ENCODE measurements at regions not wholly inside any gene's neighbourhood (a gene's known extent, or its start where the extent isn't known, plus 50 kb on each side); places are given as distances from the start of the nearest gene placed in this dataset.

DNA sequence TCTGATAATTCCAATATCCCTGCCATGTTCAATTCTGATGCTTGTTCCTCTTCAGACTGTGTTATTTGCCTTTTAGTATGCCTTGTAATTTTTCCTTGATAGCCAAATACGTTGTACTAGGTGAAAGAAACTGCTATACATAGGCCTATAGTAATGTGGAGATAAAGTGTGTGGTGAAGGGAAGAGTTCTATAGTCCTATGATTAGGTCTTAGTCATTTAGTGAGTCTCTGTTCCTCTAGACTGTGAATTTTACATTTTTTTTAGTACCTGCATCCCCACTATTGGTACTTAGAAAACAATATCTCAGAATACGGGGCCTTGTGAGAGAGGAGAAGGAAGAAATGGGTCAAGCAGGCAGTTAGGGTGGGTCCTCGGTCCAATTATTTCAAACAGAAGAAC is 59.6 kb upstream of the SEMA3E start:
- no peak overlapping the region for H3K4me3 Mint-ChIP-seq (ENCODE audit: unreplicated experiment)
- no peak for DNase-seq (ENCODE audit: low spot score)
- TF ChIP-seq, protein P1, sequence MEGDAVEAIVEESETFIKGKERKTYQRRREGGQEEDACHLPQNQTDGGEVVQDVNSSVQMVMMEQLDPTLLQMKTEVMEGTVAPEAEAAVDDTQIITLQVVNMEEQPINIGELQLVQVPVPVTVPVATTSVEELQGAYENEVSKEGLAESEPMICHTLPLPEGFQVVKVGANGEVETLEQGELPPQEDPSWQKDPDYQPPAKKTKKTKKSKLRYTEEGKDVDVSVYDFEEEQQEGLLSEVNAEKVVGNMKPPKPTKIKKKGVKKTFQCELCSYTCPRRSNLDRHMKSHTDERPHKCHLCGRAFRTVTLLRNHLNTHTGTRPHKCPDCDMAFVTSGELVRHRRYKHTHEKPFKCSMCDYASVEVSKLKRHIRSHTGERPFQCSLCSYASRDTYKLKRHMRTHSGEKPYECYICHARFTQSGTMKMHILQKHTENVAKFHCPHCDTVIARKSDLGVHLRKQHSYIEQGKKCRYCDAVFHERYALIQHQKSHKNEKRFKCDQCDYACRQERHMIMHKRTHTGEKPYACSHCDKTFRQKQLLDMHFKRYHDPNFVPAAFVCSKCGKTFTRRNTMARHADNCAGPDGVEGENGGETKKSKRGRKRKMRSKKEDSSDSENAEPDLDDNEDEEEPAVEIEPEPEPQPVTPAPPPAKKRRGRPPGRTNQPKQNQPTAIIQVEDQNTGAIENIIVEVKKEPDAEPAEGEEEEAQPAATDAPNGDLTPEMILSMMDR (IDR thresholded peaks at IDR 0.05), result no peak
- H3K36me3 Mint-ChIP-seq (ENCODE audit: low read depth), result peaks cover 2% of the 10 kb centered on the region
- no peaks in the 10 kb centered on the region for H3K4me1 Mint-ChIP-seq (ENCODE audit: low read depth)
- H3K9me3 Mint-ChIP-seq (ENCODE audit: low read depth), result peaks cover 3% of the 10 kb centered on the region
- no peaks in the 10 kb centered on the region for H3K27me3 Mint-ChIP-seq (ENCODE audit: low read depth)
- no peak overlapping the region for H3K27ac Mint-ChIP-seq (ENCODE audit: unreplicated experiment)

DNA sequence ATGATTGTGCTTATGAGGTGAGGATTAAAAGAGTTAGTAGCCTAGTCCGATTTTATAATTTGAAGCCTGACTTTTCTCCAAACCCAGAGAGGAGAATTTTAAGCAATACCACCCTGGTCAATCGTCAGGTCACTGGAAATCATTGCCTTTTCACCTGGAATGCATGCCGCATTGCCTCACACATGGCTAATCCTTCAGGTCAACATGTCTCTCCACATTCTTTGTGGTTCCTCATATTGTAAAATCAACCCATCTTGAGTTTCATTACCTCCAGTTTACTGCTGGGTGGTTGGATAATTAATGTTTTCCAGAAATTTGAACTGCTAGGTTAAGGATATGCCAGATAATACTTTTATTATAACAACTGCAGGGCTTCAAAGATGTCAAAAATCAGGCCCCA is 55.6 kb upstream of the SEMA3E start:
- DNase-seq (ENCODE audit: low spot score), result no peak
- no peaks in the 10 kb centered on the region for H3K27me3 Mint-ChIP-seq (ENCODE audit: low read depth)
- no peak overlapping the region for H3K27ac Mint-ChIP-seq (ENCODE audit: unreplicated experiment)
- no peak overlapping the region for H3K4me3 Mint-ChIP-seq (ENCODE audit: unreplicated experiment)
- H3K9me3 Mint-ChIP-seq (ENCODE audit: low read depth), result no peaks in the 10 kb centered on the region
- H3K36me3 Mint-ChIP-seq (ENCODE audit: low read depth), result no peaks in the 10 kb centered on the region
- TF ChIP-seq, protein P1 (IDR thresholded peaks at IDR 0.05), result no peak
- peaks cover 11% of the 10 kb centered on the region for H3K4me1 Mint-ChIP-seq (ENCODE audit: low read depth)

DNA sequence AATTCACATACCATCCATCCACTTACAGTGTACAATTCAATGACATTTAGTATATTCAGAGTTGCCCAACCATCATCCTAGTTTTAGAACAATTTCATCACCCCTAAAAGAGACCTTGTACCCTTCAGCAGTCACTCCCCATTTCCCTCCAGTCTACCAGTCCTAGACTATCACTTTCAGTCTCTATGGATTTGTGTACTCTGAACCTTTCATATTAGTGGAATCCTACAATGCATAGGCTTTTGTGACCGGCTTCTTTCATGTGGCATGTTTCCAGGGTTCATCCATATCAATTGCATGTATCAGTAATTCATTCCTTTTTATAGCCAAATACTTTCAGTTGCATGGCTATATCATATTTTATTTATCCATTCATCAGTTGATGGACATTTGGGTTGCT is 53.5 kb upstream of the SEMA3E start:
- Mint-ChIP-seq H3K4me1 (ENCODE audit: low read depth) (peaks cover 18% of the 10 kb centered on the region), H3K27me3 (ENCODE audit: low read depth) (no peaks in the 10 kb centered on the region), H3K9me3 (ENCODE audit: low read depth) (no peaks in the 10 kb centered on the region), H3K4me3 (ENCODE audit: unreplicated experiment) (no peak overlapping the region), H3K36me3 (ENCODE audit: low read depth) (no peaks in the 10 kb centered on the region), H3K27ac (ENCODE audit: unreplicated experiment) (no peak overlapping the region)
- DNase-seq (ENCODE audit: low spot score), result no peak
- TF ChIP-seq, protein P1 (IDR thresholded peaks at IDR 0.05), result no peak

DNA sequence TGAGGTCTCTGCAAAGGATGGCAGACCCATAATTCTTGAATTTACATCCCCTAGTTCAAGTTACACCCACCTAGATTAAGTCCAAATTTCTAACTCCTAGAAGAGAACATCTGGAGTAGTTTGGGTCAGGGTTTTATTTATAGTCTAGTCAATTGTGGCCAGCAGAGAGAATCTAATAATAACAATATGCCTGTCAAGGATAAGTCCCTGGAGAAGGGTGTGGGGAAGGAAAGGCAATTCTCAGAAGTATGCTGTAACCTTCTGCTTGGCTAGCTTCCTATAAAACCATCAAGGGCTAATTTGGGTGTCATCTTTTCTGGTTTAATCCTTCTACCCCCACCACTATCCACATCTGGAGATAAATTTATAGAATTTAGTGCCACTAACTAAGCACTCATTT is 52.8 kb upstream of the SEMA3E start:
- H3K9me3 Mint-ChIP-seq (ENCODE audit: low read depth), result peaks cover 4% of the 10 kb centered on the region
- no peak for DNase-seq (ENCODE audit: low spot score)
- no peak overlapping the region for H3K4me3 Mint-ChIP-seq (ENCODE audit: unreplicated experiment)
- H3K27ac Mint-ChIP-seq (ENCODE audit: unreplicated experiment), result no peak overlapping the region
- H3K27me3 Mint-ChIP-seq (ENCODE audit: low read depth), result no peaks in the 10 kb centered on the region
- no peaks in the 10 kb centered on the region for H3K36me3 Mint-ChIP-seq (ENCODE audit: low read depth)
- peaks cover 18% of the 10 kb centered on the region for H3K4me1 Mint-ChIP-seq (ENCODE audit: low read depth)
- TF ChIP-seq, protein P1 (IDR thresholded peaks at IDR 0.05), result no peak
